ENCODE measurements at regions not wholly inside any gene's neighbourhood (a gene's known extent, or its start where the extent isn't known, plus 50 kb on each side); places are given as distances from the start of the nearest gene placed in this dataset.

GRCh38 chr4:1475277-1476139 lies 69.3 kb upstream of the NKX1-1 start:
- no peaks in the 10 kb centered on the region for H3K36me3 ChIP-seq
- no peak overlapping the region for H3K4me3 ChIP-seq
- H3K27ac ChIP-seq = no peak overlapping the region
- TF ChIP-seq CTCF (IDR thresholded peaks at IDR 0.05) (no peak), POLR2A (IDR thresholded peaks at IDR 0.05) (no peak)
- peaks cover 0 to 11% of the 10 kb centered on the region in 2 donors for H3K27me3 ChIP-seq
- WGBS (ENCODE audit: insufficient coverage, low coverage, low lambda C conversion rate, missing lambda C conversion rate) = 35% methylated on average over 1 of the region's 1 CpG
- no peaks in the 10 kb centered on the region for H3K9me3 ChIP-seq
- intact Hi-C loops (cut with DNase I) = no loop called here
- no peaks in the 10 kb centered on the region for H3K4me1 ChIP-seq
- DNase-seq (no peak), ATAC-seq (no peak)

- no peaks in the 10 kb centered on the region for H3K4me1 ChIP-seq
- no peaks in the 10 kb centered on the region for H3K9me3 ChIP-seq
- H3K27ac ChIP-seq = no peak overlapping the region
- no peak overlapping the region for H3K4me3 ChIP-seq
- TF ChIP-seq CTCF (IDR thresholded peaks at IDR 0.05) (no peak), POLR2A (IDR thresholded peaks at IDR 0.05) (no peak)
- peaks cover 0 to 11% of the 10 kb centered on the region in 2 donors for H3K27me3 ChIP-seq
- no peak for ATAC-seq
- no peaks in the 10 kb centered on the region for H3K36me3 ChIP-seq
- DNase-seq = peak in 1 of 3 donors; percentile 24
- intact Hi-C loops (cut with DNase I) = no loop called here
- WGBS (ENCODE audit: insufficient coverage, low coverage, low lambda C conversion rate, missing lambda C conversion rate) = 62% methylated on average over 7 of the region's 14 CpGs
Measured at GRCh38 chr4:1474126-1475090, 68.2 kb upstream of the NKX1-1 start.

GRCh38 chr4:1473718-1474117 lies 67.5 kb upstream of the NKX1-1 start:
- no peak overlapping the region for H3K4me3 ChIP-seq
- ATAC-seq (no peak), DNase-seq (peak in 1 of 3 donors; percentile 23)
- no peak for TF ChIP-seq POLR2A (IDR thresholded peaks at IDR 0.05)
- H3K27me3 ChIP-seq = peaks cover 0 to 11% of the 10 kb centered on the region in 2 donors
- H3K9me3 ChIP-seq = no peaks in the 10 kb centered on the region
- intact Hi-C loops (cut with DNase I) = no loop called here
- H3K36me3 ChIP-seq = no peaks in the 10 kb centered on the region
- H3K27ac ChIP-seq = no peak overlapping the region
- 82% methylated on average over 3 of the region's 8 CpGs for WGBS (ENCODE audit: insufficient coverage, low coverage, low lambda C conversion rate, missing lambda C conversion rate)
- H3K4me1 ChIP-seq = no peaks in the 10 kb centered on the region

- Histone ChIP-seq H3K4me3 (no peak overlapping the region), H3K27me3 (peaks cover 0 to 11% of the 10 kb centered on the region in 2 donors), H3K9me3 (no peaks in the 10 kb centered on the region), H3K4me1 (no peaks in the 10 kb centered on the region), H3K27ac (no peak overlapping the region), H3K36me3 (no peaks in the 10 kb centered on the region)
- no peak for ATAC-seq
- intact Hi-C loops (cut with DNase I) = no loop called here
- peak in 2 of 3 donors; percentile 41 for DNase-seq
- WGBS (ENCODE audit: insufficient coverage, low coverage, low lambda C conversion rate, missing lambda C conversion rate) = 43% methylated on average over 4 of the region's 9 CpGs
- TF ChIP-seq POLR2A (IDR thresholded peaks at IDR 0.05) (no peak), CTCF (IDR thresholded peaks at IDR 0.05) (no peak)
Measured at GRCh38 chr4:1472911-1473518, 66.8 kb upstream of the NKX1-1 start.

Measured in right lobe of liver (tissue), 6 donors.